ENCODE measurements at regions not wholly inside any gene's neighbourhood (a gene's known extent, or its start where the extent isn't known, plus 50 kb on each side); places are given as distances from the start of the nearest gene placed in this dataset.
A peak's percentile ranks its signal among the peaks of the same experiment; 100 is the strongest.

GRCh38 chr2:78318275-78318674 is 707.2 kb upstream of the REG3G start:
- TF ChIP-seq POLR2A (IDR thresholded peaks at IDR 0.05) (no peak), CTCF (IDR thresholded peaks at IDR 0.05) (no peak)
- Histone ChIP-seq H3K9me3 (no peaks in the 10 kb centered on the region), H3K27me3 (no peaks in the 10 kb centered on the region), H3K36me3 (ENCODE audit: low read depth, missing control alignments) (no peaks in the 10 kb centered on the region), H3K4me1 (no peaks in the 10 kb centered on the region), H3K4me3 (no peak overlapping the region), H3K27ac (no peak overlapping the region)
- intact Hi-C loops (cut with DNase I; ENCODE audit: low total_unique reads) = no loop called here
- 64 to 80% methylated on average over 2 of the region's 2 CpGs for WGBS, 2 donors
- no peak for DNase-seq

- H3K36me3 ChIP-seq (ENCODE audit: low read depth, missing control alignments) = no peaks in the 10 kb centered on the region
- no peak overlapping the region for H3K27ac ChIP-seq
- H3K4me1 ChIP-seq = no peaks in the 10 kb centered on the region
- DNase-seq = no peak
- H3K4me3 ChIP-seq = no peak overlapping the region
- no peaks in the 10 kb centered on the region for H3K9me3 ChIP-seq
- TF ChIP-seq POLR2A (IDR thresholded peaks at IDR 0.05) (no peak), CTCF (IDR thresholded peaks at IDR 0.05) (no peak)
- no peaks in the 10 kb centered on the region for H3K27me3 ChIP-seq
- intact Hi-C loops (cut with DNase I; ENCODE audit: low total_unique reads) = no loop called here
These were observed 695.3 kb upstream of the REG3G start for GRCh38 chr2:78330193-78330592.

GRCh38 chr2:78351208-78351607 is 674.3 kb upstream of the REG3G start:
- no peak for DNase-seq
- 72 to 73% methylated on average over 3 of the region's 3 CpGs for WGBS, 2 donors
- H3K9me3 ChIP-seq = no peaks in the 10 kb centered on the region
- intact Hi-C loops (cut with DNase I; ENCODE audit: low total_unique reads) = no loop called here
- H3K4me3 ChIP-seq = no peak overlapping the region
- TF ChIP-seq POLR2A (IDR thresholded peaks at IDR 0.05) (no peak), CTCF (IDR thresholded peaks at IDR 0.05) (peak in 1 of 3 experiments; percentile 18)
- H3K36me3 ChIP-seq (ENCODE audit: low read depth, missing control alignments) = no peaks in the 10 kb centered on the region
- H3K4me1 ChIP-seq = no peaks in the 10 kb centered on the region
- H3K27me3 ChIP-seq = no peaks in the 10 kb centered on the region
- H3K27ac ChIP-seq = no peak overlapping the region

- WGBS, 2 donors = 95 to 100% methylated on average over 1 of the region's 1 CpG
- H3K4me1 ChIP-seq = no peaks in the 10 kb centered on the region
- intact Hi-C loops (cut with DNase I; ENCODE audit: low total_unique reads) = no loop called here
These were observed 672.3 kb upstream of the REG3G start for GRCh38 chr2:78353168-78353567.

More at GRCh38 chr2:78353168-78353567, 672.3 kb upstream of the REG3G start:
- Histone ChIP-seq H3K4me3 (no peak overlapping the region), H3K36me3 (ENCODE audit: low read depth, missing control alignments) (no peaks in the 10 kb centered on the region), H3K27ac (no peak overlapping the region), H3K9me3 (no peaks in the 10 kb centered on the region), H3K27me3 (no peaks in the 10 kb centered on the region)
- TF ChIP-seq CTCF (IDR thresholded peaks at IDR 0.05) (no peak), POLR2A (IDR thresholded peaks at IDR 0.05) (no peak)
- no peak for DNase-seq

Data from testis (tissue), 2 donors.